Muscle of back (tissue), 3 donors: ENCODE measurements at regions not wholly inside any gene's neighbourhood (a gene's known extent, or its start where the extent isn't known, plus 50 kb on each side); places are given as distances from the start of the nearest gene placed in this dataset.
"Not testable (repeated sequence)": the region's sequence is repeated elsewhere in the genome, so short reads cannot be mapped to it uniquely, and the experiment has no call there.

Experiments
- DNase-seq, 3 donors: peaks; one replicate each; pipeline versions ENCODE4 v3.0.0 to v3.0.0-alpha.2; 2013

DNA sequence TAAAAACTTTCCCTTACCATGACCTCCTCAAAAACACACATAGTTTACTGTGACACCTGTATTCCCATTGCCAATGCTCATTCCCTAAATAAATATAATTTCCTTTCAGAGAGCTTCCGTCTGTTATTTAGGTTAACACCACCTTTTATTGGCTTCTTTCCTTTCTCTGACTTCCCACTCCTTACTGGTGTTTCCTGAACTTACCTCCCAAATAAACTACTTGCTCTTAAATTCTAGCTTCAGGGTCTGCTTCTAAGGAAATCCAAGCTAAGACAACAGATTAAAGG is 67.4 kb upstream of the ZNF746 start:
- no peak for DNase-seq

DNA sequence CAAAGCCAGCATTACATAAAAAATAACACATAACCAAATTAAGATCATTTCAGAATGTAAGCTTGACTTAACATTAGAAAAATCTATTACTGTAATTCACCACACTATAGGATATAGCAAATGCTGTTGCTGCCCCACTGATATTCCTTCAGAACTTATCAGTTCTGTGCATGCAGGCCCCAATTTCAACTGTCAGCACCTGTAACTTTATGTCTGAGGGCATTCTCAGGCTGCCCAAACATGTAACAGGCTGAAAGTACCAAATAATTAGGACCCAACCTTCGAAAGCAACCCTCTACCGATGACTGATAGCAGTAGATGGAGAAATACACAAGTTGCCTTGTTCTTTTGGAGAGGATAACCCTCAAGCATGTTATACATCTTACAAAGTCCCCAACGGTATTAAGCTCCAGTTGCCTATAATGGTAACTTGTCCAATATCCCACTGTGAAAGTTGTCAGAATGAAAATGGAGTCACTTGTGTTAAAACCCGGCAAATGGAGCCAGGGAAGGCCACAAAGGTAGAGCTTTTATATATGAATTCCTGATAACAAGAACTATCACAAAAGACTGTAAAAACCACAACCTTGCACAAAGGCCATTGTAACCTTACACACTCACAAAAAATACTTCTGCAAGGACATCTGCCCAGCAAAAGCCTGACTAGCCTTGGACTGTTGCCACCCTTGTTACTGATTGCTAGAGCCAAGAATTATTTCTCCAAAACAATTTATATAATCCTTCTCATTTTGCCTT is 66.9 kb upstream of the ZNF746 start:
- DNase-seq = no peak

DNA sequence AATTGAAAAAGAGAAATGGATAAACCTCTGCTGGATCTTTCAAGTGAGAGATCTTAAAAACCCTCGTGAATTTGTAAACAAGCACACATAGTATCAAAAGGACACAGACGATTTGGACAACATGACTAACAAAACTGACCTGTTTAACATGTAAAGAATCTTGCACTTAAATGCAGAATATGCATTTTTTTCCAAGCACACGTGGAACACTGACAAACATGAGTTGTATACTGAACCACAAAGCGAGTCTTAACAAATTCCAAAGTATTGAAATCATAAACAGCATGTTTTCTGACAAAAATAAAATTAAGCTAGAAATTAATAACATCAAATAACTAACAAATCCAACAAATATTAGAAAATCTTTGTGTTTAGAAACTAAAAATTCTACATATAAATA is 65.0 kb upstream of the ZNF746 start:
- no peak for DNase-seq

DNA sequence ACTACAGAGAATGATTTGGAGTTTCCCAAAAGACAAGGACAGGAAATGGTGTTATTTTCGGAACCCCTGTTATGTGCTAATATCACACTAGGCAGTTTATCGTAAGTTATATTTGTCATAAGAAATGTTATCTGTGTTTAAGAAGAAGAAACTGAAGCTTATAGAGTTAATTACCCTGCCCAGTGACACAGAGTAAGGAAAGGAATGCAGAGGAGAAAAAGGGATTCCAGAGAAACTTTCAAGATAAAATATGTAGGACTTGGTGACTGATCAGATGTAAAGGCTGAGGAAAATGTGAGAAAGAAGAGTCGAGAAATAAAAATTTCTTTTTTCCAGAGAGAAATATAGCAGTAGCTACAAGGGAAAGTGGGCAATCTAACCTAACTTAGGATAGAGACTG is 63.5 kb upstream of the ZNF746 start:
- DNase-seq = no peak

DNA sequence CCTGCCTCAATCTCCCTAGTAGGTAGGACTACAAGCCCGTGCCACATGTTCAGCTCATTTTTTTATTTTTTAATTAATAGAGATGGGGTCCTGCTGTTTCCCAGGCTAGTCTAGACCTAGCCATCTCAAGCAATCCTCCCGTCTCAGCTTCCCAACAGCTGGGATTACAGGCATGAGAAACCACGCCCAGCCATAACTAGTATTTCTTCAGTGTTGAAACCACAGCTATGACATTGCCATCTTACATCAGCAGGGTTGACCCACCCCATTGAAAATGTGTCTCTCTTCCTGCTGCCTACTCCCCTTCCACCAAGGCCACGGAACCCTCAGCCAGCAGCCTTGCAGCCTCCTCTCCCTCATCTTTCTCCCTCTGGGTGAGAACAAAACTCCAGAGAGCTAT is 62.1 kb upstream of the ZNF746 start:
- DNase-seq = peak in 1 of 3 donors; percentile 19

DNA sequence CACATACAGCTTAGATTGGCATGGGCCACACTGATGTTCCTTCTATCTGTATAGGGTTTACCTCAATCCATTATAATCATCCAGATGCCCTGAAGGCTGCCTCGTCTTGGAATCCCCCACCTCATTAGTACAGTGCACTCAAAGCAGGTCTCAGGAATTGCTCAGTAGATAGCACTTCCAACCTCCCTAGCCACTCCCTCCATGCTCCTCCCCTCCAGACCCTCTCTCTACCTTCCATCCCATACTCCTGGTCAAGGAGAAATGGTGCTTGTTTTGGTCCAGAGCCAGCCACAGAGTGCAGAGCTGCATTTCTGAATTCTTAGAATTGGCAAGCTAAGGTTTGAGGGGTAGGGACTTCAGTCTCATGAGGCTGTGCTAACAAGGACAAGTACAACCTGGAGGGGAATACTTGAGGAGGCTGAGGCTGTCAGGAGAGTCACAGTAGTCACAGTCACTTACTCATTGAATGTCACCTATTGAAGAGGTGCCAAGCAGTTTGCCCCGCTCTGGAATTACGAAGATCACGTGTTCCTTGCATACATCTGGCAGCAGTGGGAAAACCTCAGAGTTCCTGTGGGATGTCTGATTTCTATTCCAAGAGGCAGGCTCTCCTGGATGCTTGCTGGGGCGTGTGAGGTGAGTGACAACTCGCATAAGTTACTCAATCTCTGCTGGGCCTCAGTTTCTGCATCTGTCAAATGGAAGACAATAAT is 60.7 kb upstream of the ZNF746 start:
- DNase-seq = peak in 1 of 3 donors; percentile 33

DNA sequence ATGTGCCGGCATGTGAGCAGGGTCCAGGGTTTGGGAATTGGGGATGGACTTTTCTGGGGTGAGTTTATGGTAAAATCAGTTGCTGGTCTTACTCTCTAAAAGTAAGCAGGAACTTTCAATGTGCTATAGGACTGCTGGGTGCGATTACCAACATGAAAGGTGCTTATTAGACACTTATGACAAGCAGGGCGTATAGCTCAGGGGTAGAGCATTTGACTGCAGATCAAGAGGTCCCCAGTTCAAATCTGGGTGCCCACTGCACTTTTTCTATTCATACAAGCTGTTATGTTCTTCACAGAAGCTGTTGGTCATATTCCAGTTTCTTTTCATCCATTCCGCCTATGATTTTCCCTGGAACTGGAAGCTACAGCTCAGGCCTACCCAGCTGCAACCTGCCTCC is 58.9 kb upstream of the ZNF746 start:
- not testable (repeated sequence) for DNase-seq

DNA sequence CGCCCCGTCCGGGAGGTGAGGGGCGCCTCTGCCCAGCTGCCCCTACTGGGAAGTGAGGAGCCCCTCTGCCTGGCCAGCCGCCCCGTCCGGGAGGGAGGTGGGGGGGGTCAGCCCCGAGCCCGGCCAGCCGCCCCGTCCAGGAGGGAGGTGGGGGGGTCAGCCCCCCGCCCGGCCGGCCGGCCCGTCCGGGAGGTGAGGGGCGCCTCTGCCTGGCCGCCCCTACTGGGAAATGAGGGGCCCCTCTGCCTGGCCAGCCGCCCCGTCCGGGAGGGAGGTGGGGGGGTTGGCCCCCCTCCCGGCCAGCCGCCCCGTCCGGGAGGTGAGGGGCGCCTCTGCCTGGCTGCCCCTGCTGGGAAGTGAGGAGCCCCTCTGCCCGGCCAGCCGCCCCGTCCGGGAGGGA is 57.2 kb upstream of the ZNF746 start:
- DNase-seq = not testable (repeated sequence)

DNA sequence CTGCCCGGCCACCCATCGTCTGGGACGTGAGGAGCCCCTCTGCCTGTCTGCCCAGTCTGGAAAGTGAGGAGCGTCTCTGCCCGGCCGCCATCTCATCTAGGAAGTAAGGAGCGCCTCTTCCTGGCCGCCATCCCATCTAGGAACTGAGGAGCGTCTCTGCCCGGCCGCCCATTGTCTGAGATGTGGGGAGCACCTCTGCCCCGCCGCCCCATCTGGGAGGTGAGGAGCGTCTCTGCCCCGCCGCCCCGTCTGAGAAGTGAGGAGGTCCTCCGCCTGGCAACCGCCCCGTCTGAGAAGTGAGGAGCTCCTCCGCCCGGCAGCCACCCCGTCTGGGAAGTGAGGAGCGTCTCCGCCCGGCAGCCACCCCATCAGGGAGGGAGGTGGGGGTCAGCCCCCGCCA is 56.4 kb upstream of the ZNF746 start:
- not testable (repeated sequence) for DNase-seq

DNA sequence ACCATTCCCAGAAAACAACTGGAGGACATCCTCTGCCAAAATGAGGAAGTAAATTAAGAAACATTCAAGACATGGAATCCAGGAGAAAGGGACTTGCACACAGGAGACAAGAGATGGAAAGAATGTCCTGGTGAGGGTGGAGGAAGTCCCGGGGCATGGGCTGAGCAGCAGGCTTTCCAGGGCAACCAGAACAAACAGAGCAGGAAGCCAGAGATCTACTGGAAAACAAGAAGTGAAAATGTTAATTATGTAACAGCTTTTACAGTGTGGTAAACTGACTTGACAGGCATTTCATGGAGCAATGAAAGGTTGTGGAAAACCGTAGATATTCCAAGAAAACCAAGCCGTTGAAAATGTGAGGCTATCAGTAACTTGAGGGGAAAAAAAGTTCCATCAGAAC is 55.2 kb upstream of the ZNF746 start:
- no peak for DNase-seq
